ENCODE measurements at regions not wholly inside any gene's neighbourhood (a gene's known extent, or its start where the extent isn't known, plus 50 kb on each side); places are given as distances from the start of the nearest gene placed in this dataset.
"Not testable (repeated sequence)": the region's sequence is repeated elsewhere in the genome, so short reads cannot be mapped to it uniquely, and the experiment has no call there.

DNA sequence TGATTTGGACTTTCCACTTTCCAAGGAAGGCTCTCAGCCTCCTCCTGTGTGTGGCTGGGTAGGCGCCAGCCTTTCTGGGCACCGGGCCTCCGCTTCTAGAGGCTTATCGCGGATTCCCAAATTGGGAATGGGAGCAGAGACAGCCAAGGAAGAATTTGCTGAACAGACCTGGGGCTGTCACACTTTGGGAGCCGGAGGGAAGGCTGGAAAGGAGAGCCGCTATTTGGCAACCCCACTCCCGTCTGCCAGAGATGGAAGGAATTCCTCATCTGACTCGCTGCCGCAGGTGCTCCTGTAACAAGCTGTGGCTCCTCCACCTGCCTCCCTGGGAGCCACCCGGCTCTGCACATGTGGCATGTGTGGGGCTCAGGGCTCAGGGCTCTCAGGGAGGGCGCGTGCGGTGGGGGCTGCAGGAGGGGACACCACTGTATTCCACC lies 50.8 kb upstream of the ECHDC3 start:
- no peak overlapping the region for H3K4me3 ChIP-seq (ENCODE audit: low read depth, low read length)
- TF ChIP-seq, protein P1, sequence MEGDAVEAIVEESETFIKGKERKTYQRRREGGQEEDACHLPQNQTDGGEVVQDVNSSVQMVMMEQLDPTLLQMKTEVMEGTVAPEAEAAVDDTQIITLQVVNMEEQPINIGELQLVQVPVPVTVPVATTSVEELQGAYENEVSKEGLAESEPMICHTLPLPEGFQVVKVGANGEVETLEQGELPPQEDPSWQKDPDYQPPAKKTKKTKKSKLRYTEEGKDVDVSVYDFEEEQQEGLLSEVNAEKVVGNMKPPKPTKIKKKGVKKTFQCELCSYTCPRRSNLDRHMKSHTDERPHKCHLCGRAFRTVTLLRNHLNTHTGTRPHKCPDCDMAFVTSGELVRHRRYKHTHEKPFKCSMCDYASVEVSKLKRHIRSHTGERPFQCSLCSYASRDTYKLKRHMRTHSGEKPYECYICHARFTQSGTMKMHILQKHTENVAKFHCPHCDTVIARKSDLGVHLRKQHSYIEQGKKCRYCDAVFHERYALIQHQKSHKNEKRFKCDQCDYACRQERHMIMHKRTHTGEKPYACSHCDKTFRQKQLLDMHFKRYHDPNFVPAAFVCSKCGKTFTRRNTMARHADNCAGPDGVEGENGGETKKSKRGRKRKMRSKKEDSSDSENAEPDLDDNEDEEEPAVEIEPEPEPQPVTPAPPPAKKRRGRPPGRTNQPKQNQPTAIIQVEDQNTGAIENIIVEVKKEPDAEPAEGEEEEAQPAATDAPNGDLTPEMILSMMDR (IDR thresholded peaks at IDR 0.05; ENCODE audit: low read depth, low read length): no peak
- DNase-seq (ENCODE audit: low read depth, low spot score): no peak
- in situ Hi-C loops (cut with HindIII; ENCODE audit: low sequenced_read_pairs): no loop called here

DNA sequence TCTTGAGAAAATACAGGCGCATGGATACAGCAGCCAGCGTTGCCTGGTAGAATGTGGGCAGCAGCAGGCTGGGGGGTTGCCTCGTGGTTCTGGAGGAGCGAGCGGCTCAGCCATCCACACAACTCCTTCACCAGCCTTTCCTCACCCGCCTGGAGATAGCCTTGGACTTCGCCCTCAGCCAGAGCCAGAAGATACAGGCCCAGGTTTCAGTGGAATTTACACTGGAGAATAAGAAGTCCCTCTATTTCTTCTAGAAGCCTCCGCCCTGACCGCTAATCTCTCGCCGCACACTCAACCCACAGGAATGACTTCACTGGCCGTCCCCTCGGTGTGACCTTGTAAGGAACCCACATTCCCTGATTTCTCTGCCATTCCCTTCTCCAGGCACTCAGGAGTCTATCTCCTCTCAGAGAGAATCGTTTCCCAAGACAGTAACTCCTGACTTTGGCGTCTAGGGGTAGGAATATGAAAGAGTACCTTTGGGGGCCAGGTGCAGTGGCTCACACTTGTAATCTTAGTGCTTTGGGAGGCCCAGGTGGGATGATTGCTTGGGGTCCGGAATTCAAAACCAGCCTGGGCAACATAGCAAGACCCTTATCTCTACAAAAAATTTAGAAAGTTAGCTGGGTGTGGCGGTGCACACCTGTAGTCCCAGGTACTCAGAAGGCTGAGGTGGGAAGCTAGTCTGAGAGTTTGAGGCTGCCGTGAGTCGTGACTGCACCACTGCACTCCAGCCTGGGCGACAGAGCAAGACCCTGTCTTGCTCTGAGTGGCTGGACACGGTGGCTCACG lies 52.0 kb upstream of the ECHDC3 start:
- TF ChIP-seq, protein P1 (IDR thresholded peaks at IDR 0.05; ENCODE audit: low read depth, low read length): no peak
- DNase-seq (ENCODE audit: low read depth, low spot score): no peak
- in situ Hi-C loops (cut with HindIII; ENCODE audit: low sequenced_read_pairs): no loop called here
- no peak overlapping the region for H3K4me3 ChIP-seq (ENCODE audit: low read depth, low read length)

DNA sequence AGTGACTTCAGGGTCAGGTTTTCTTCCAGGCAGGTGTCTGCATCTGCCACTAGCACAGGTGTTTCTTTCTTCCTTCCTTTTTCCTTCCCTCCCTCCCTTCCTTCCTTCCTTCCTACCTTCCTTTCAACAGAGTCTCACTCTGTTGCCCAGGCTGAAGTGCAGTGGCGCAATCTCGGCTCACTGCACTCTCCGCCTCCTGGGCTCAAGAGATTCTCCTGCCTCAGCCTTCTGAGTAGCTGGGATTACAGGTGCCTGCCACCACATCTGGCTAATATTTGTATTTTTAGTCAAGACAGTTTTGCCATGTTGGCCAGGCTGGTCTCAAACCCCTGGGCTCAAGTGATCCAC lies 53.8 kb upstream of the ECHDC3 start:
- DNase-seq (ENCODE audit: low read depth, low spot score); in situ Hi-C loops (cut with HindIII; ENCODE audit: low sequenced_read_pairs): not testable (repeated sequence)

GRCh38 chr10:11687779-11688447 lies 54.3 kb upstream of the ECHDC3 start:
- DNase-seq (ENCODE audit: low read depth, low spot score): no peak
- in situ Hi-C loops (cut with HindIII; ENCODE audit: low sequenced_read_pairs): no loop called here
- TF ChIP-seq, protein P1 (IDR thresholded peaks at IDR 0.05; ENCODE audit: low read depth, low read length): no peak
- no peak overlapping the region for H3K4me3 ChIP-seq (ENCODE audit: low read depth, low read length)

More for the DNA sequence above, 53.8 kb upstream of the ECHDC3 start:
- not testable (repeated sequence) for H3K4me3 ChIP-seq (ENCODE audit: low read depth, low read length)

DNA sequence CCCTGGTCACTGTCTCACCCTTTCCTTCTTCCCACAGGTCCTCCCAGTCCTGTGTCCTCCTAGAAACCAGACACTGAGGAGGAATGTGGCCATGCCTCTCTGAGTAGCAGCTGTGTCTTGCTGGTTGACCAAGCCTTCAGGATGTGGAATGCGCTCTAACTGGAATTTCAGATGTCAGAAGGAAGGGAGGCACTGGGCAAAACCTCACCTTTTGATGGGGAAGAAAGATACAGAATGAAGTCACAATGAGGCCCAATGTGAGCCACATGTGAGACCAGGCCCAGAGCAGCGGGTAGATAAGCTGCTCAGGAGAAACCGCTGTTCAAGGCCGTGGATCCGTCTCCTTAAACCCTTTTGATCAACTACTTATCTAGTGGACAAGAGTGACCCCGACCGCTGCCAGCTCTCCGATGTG lies 54.8 kb upstream of the ECHDC3 start:
- DNase-seq (ENCODE audit: low read depth, low spot score): no peak
- no peak overlapping the region for H3K4me3 ChIP-seq (ENCODE audit: low read depth, low read length)
- in situ Hi-C loops (cut with HindIII; ENCODE audit: low sequenced_read_pairs): no loop called here
- TF ChIP-seq, protein P1 (IDR thresholded peaks at IDR 0.05; ENCODE audit: low read depth, low read length): no peak

DNA sequence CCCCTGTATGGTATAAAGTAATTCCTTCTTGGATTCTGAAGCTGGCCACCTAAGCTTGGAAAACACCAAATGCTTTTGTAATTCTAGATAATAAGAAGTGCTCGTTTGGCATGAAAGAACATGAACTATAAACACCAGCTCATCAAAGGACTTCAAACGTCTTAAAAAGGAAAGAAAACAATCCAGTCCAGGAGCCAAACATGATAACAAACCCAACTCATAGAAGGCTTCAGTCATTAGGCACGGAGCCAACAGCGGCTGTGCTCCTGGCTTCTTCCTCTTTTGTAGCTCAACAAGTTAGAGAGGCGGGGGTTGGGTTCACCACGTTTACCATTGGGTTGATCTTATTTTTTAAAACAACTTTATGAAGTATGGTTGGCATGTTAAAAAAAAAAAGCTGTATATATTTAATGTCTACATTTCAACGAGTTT lies 56.4 kb upstream of the ECHDC3 start:
- in situ Hi-C loops (cut with HindIII; ENCODE audit: low sequenced_read_pairs): no loop called here
- no peak overlapping the region for H3K4me3 ChIP-seq (ENCODE audit: low read depth, low read length)
- TF ChIP-seq, protein P1 (IDR thresholded peaks at IDR 0.05; ENCODE audit: low read depth, low read length): no peak
- DNase-seq (ENCODE audit: low read depth, low spot score): peak; percentile 59

Data from astrocyte of the spinal cord (primary cell).